NT2/D1 (cell line): ENCODE measurements at regions not wholly inside any gene's neighbourhood (a gene's known extent, or its start where the extent isn't known, plus 50 kb on each side); places are given as distances from the start of the nearest gene placed in this dataset.

Experiments
- DNase-seq: peaks from one replicate; pipeline ENCODE4 v3.0.0-alpha.2; 2011; ENCODE audit warnings: low read depth, low spot score
- H3K27me3 ChIP-seq: 2 replicates; pipeline ENCODE4 v1.6.0; 2011; ENCODE audit warnings: mild to moderate bottlenecking; ENCODE audit not compliant: insufficient read length, insufficient read depth
- H3K36me3 ChIP-seq: 2 replicates; pipeline ENCODE4 v1.6.1; 2011; ENCODE audit warnings: mild to moderate bottlenecking, low read length, mixed read lengths; ENCODE audit not compliant: insufficient read depth, insufficient read length
- H3K4me1 ChIP-seq: 2 replicates; pipeline ENCODE4 v1.5.1; 2011; ENCODE audit not compliant: insufficient read depth, insufficient read length
- H3K4me3 ChIP-seq: 2 replicates; pipeline ENCODE4 v1.5.1; 2011; ENCODE audit warnings: low read depth; ENCODE audit not compliant: insufficient read length
- H3K9ac ChIP-seq: 2 replicates; pipeline ENCODE4 v1.6.0; 2011; ENCODE audit warnings: low read depth; ENCODE audit not compliant: insufficient read length
- H3K9me3 ChIP-seq: 2 replicates; pipeline ENCODE4 v1.5.1; 2011; ENCODE audit warnings: mild to moderate bottlenecking, low read length; ENCODE audit not compliant: insufficient read depth
- SUZ12 ChIP-seq: IDR thresholded peaks from 2 replicates; pipeline ENCODE4 v1.6.1; 2011; ENCODE audit not compliant: insufficient read length, insufficient read depth; ENCODE audit errors: extremely low read depth
- YY1 ChIP-seq: IDR thresholded peaks from 2 replicates; pipeline ENCODE4 v1.6.1; 2011; ENCODE audit not compliant: insufficient read length, insufficient read depth
- ZNF274 ChIP-seq: IDR thresholded peaks from 2 replicates; pipeline ENCODE4 v1.6.1; 2011; ENCODE audit warnings: mild to moderate bottlenecking, low read depth, low read length

DNA sequence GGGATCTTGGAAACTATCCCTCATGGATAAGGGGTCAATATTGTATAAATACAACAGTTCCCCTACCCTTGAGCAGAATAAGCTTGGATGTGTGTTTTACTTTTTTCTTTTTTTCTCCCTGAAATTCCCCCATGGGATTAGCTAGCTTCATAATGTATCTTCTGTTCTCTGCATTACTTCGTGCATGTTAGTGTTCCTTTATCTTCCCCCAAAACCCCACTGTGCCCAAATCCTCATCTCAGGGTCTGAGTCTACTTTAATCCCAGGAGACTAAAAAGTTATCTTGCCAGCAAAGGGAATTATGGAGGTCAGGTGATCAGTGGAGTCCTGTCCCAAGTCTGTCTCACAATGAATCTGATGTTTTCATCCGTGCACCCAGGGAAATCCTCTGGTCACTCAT is 217.5 kb upstream of the CNTNAP4 start:
- no peaks in the 10 kb centered on the region for H3K9me3 ChIP-seq
- TF ChIP-seq SUZ12 (no peak), ZNF274 (no peak), YY1 (no peak)

DNA sequence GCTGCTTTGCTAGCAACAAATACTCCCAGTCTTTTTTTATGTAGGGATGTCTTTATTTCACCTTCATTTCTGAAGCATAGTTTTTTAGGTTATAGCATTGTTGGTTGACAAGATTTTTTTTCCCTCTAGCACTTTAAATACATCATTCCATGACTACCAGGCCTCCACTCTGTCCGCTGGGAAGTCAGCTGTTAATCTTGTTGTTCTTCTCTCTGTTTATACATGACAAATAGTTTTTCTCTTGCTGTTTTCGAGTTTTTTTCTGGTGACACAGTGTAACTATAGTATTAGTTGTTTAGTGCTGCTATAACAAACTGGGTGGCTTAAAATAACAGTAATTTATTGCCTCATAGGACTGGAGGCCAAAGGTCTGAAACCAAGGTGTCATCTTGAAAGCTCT is 205.5 kb upstream of the CNTNAP4 start:
- peaks cover 7% of the 10 kb centered on the region; the same call in 1 of the 2 replicates for H3K9me3 ChIP-seq
- H3K4me1 ChIP-seq = no peaks in the 10 kb centered on the region
- no peak for DNase-seq
- no peak overlapping the region for H3K9ac ChIP-seq
- H3K4me3 ChIP-seq = no peak overlapping the region
- TF ChIP-seq YY1 (no peak), ZNF274 (no peak), SUZ12 (no peak)
- no peaks in the 10 kb centered on the region for H3K27me3 ChIP-seq
- no peaks in the 10 kb centered on the region for H3K36me3 ChIP-seq

More for the DNA sequence above, 217.5 kb upstream of the CNTNAP4 start:
- Histone ChIP-seq H3K4me3 (no peak overlapping the region), H3K9ac (no peak overlapping the region), H3K4me1 (no peaks in the 10 kb centered on the region), H3K27me3 (no peaks in the 10 kb centered on the region), H3K36me3 (no peaks in the 10 kb centered on the region)
- no peak for DNase-seq

DNA sequence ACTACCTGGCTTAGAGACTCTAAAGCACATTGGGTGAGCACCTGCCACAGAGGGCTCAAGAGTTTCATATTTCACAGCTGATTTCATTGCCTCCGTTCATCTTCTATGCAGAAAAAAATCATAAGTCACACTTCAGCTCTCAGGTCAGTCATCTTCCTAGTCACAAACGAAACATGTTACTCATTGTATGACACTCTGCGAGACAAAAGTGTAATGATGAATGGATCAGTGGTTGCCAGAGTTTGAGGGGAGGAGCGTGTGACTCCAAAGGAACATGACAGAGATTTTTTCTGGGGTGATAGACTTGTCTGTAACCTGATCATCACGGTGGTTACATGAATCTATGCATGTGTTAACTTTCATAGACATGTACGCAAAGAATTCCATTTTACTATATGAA is 195.2 kb upstream of the CNTNAP4 start:
- no peak for TF ChIP-seq ZNF274
- no peak for TF ChIP-seq SUZ12
- no peak for TF ChIP-seq YY1
- H3K36me3 ChIP-seq = no peaks in the 10 kb centered on the region
- no peak overlapping the region for H3K4me3 ChIP-seq
- H3K9ac ChIP-seq = no peak overlapping the region
- no peaks in the 10 kb centered on the region for H3K9me3 ChIP-seq
- no peaks in the 10 kb centered on the region for H3K4me1 ChIP-seq
- H3K27me3 ChIP-seq = no peaks in the 10 kb centered on the region
- no peak for DNase-seq

GRCh38 chr16:76106647-76107046 is 170.6 kb upstream of the CNTNAP4 start:
- Histone ChIP-seq H3K4me1 (no peaks in the 10 kb centered on the region), H3K4me3 (no peak overlapping the region), H3K9ac (no peak overlapping the region), H3K9me3 (peaks cover 18% of the 10 kb centered on the region), H3K27me3 (no peaks in the 10 kb centered on the region), H3K36me3 (no peaks in the 10 kb centered on the region)
- TF ChIP-seq ZNF274 (no peak), YY1 (no peak), SUZ12 (no peak)
- no peak for DNase-seq

DNA sequence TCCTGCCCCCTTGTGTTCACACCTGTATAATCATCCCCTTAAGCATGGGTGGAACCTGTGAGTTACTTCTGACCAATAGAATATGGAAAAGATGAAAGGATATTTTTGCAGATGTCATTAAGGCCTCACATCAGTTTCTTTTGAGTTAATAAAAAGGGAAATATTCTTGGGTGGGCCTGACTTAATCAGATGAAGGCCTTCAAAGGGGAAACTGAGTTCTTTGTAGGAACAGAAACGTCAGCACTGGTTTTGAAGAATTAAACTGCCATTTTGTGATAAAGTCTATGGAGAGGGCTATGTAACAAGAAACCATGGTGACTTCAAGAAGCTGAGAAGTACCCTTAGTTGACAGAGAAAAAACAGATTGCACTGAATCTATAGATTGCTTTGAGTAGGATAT is 168.7 kb upstream of the CNTNAP4 start:
- Histone ChIP-seq H3K4me3 (no peak overlapping the region), H3K4me1 (no peaks in the 10 kb centered on the region), H3K9ac (no peak overlapping the region), H3K27me3 (no peaks in the 10 kb centered on the region), H3K36me3 (no peaks in the 10 kb centered on the region), H3K9me3 (0 out of 2 replicates have a peak, but pooled peaks cover under 1% of the 10 kb centered on the region)
- DNase-seq = no peak
- no peak for TF ChIP-seq YY1
- no peak for TF ChIP-seq SUZ12
- no peak for TF ChIP-seq ZNF274

- no peaks in the 10 kb centered on the region for H3K4me1 ChIP-seq
- DNase-seq = no peak
- TF ChIP-seq ZNF274 (no peak), SUZ12 (no peak), YY1 (no peak)
These were observed 162.5 kb upstream of the CNTNAP4 start for GRCh38 chr16:76114681-76115080.

DNA sequence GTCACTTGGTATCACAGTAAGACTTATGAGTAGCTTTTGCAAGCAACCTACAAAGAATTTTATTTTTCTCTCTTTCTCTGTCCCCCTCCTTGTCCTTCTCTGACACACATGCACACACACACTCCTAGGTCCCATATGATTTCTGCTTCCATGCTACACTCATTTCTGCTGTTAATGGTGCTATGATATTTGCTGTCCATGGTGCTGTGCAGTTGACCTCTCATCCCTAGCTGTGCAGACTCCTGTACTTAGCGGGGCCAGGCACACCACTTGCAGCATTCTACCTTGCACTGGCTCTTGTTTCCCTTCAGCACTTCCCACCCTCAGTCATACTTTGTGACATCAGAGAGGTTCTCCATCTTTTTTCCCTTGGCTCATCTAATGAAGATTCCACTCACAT is 158.9 kb upstream of the CNTNAP4 start:
- Histone ChIP-seq H3K4me1 (no peaks in the 10 kb centered on the region), H3K9ac (no peak overlapping the region), H3K27me3 (no peaks in the 10 kb centered on the region), H3K9me3 (no peaks in the 10 kb centered on the region), H3K36me3 (no peaks in the 10 kb centered on the region), H3K4me3 (no peak overlapping the region)
- no peak for DNase-seq
- TF ChIP-seq YY1 (no peak), ZNF274 (no peak), SUZ12 (no peak)

More at GRCh38 chr16:76114681-76115080, 162.5 kb upstream of the CNTNAP4 start:
- Histone ChIP-seq H3K36me3 (no peaks in the 10 kb centered on the region), H3K27me3 (no peaks in the 10 kb centered on the region), H3K4me3 (no peak overlapping the region), H3K9ac (no peak overlapping the region), H3K9me3 (no peaks in the 10 kb centered on the region)

DNA sequence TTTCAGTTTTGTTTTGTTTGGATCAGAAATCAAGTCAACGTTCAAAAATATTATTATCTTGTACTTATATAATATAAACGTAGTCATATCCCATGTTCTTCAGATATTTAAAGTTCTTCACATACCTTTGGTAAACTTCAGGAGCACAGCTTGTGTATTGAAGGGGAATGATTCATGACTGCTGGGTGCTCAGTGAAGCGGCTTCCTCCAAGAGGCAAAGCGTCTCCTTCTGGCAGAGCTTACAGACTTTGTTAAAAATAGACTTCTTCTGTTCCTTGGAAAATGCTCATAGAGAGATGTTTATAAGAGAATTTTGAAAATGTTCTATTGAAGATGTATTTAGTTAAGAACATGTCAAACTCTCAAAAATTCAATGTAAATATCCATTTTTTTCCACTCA is 155.6 kb upstream of the CNTNAP4 start:
- no peak overlapping the region for H3K9ac ChIP-seq
- H3K9me3 ChIP-seq = no peaks in the 10 kb centered on the region
- H3K4me3 ChIP-seq = no peak overlapping the region
- no peaks in the 10 kb centered on the region for H3K27me3 ChIP-seq
- TF ChIP-seq YY1 = no peak
- no peak for TF ChIP-seq SUZ12
- H3K4me1 ChIP-seq = no peaks in the 10 kb centered on the region
- H3K36me3 ChIP-seq = no peaks in the 10 kb centered on the region
- DNase-seq = no peak
